IPS-NIHi11 (cell line): ENCODE measurements at regions not wholly inside any gene's neighbourhood (a gene's known extent, or its start where the extent isn't known, plus 50 kb on each side); places are given as distances from the start of the nearest gene placed in this dataset.
"Not testable (repeated sequence)": the region's sequence is repeated elsewhere in the genome, so short reads cannot be mapped to it uniquely, and the experiment has no call there.

Experiments
- DNase-seq: peaks from one replicate; pipeline ENCODE4 v3.0.0; 2012; ENCODE audit warnings: mixed read lengths, low spot score

DNA sequence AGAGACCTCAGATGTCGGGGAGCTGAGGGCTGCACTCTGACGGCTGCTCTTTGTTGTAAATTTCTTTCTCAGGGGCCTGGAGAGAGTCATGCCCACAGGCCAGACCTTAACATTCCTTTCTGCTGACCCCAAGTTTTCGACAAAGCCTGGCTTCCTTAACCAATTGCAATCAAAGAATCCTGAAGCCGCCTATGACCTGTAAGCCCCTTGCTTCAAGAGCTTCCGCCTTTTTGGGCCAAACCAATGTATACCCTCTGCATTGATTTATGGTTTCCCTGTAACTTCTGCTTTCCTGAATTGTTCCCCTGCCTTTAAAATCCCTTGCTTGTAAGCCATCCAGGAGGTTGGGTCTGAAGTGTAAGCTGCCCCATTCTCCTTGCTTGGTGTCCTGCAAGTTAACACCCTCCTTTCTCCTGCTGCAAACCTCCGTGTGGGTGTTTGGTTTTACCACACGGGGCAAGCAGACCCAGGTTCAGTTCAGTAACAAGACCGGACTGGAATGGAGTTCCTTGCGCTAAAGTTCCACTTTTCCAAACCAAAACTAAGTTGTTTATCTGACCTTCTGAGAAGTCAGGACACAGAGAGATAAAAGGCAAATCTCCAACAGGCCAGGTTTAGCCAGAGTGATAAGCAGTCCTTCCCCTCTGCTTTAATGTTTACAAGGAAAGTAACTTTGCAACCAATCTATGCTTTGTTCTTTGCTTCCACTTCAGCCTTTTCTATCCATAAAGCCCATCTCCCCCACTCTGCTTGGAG is 141.6 kb downstream of the KCNJ12 start:
- no peak for DNase-seq

DNA sequence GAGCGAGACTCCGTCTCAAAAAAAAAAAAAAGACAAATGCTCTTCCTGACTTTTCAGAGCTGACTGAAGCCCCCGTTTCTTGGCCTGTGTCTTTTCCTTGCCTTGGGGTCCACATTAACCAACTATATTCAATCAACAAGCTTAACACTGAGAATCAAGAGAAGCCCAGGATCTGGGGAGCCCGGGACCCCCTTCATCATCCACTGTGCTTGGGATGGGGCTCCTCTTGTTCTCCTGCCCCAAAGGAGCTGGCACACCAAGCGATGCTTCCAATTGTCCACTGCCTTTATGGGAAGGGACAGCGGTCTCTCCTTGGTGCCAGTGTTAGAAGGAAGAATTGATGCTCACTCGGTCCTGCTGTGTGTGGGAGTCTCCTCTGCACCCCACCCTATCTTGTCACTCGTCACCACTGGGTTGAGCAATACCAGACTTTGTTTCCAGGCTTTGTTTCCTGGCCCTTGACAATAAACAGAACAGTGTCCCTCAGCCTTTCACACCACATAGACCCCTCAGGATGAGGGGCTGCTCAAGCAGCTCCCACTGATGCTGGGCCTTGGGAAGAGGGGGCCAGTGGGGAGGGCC is 146.7 kb downstream of the KCNJ12 start:
- DNase-seq: no peak

DNA sequence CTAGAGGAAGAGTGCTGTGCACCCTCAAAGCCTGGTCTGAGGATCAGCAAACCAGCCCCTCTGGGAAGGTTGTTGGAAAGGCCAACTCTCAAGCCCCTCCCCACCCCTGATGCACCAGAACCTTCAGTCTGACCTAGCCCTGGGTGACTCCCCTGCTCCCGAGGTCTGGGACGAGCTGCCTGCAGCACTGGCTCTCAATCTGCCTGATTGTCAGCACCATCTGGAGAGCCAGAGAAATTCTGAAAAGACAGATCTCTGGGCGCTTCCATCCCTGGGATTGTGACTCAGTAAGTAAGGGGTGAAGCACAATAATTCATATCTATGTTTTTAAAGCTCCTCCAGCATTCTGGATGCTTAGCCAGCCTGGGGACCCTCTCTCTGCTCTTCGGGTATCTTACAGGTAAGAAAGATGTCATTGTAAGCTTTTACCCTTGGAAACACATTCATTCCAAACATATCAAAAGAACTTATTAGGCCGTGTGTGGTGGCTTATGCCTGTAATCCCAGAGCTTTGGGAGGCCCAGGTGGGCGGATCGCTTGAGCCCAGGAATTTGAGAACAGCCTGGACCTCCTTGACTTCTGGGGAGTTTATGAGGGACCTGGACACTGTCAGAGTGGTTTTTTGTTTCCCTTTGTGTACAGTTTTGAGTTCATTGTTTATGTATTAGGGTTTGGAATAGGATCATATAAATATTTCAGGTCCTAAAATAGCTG is 147.5 kb downstream of the KCNJ12 start:
- DNase-seq: no peak

DNA sequence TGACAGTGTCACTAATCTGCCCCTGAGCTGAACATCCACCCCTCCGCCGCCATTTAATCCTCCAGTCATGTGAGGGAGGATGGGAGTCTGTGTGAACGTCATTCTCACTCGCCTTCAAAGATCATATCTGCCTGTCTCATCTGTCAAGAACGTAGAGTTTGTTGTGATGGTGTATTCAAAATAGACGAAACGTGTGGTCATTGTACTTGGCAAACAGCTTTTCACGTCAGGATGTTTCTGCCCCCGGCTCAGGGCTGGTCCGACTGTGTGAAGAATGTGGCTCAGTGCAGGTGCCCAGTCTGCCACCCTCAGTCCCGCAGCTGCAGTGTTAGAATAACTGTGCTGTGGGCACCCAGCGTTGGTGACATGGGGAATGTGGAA is 148.0 kb downstream of the KCNJ12 start:
- no peak for DNase-seq

DNA sequence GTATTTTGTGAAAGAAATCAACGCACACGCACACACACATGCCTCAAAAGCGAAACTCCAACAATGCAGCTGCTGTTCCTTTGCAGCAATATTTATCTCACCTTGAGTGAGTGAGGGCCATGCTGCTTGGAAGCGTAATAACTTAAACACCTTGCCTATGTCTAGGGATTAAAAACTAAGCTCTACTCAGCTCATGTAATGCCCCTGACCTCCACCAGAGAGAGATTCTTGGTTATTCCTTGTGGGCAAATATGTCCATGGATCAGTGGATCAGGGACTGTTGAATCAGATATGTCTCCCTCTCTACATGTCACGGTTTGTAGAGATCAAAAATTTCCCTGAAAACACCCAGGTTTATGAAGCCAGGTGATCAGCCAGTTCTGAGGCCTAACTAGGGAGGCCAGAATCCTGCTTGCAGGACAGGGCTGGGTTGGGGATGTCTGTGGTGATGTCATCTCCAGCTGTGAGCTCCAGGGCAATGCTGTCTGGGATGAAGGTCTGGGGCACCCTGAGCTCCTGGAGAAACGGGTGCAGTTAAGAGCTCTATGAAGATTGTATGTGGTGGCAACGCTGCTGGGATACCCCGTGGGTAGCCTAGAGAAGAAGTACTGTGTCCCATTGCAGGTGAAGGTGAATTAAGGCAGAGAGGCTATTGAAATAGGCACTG is 149.4 kb downstream of the KCNJ12 start:
- DNase-seq: no peak

DNA sequence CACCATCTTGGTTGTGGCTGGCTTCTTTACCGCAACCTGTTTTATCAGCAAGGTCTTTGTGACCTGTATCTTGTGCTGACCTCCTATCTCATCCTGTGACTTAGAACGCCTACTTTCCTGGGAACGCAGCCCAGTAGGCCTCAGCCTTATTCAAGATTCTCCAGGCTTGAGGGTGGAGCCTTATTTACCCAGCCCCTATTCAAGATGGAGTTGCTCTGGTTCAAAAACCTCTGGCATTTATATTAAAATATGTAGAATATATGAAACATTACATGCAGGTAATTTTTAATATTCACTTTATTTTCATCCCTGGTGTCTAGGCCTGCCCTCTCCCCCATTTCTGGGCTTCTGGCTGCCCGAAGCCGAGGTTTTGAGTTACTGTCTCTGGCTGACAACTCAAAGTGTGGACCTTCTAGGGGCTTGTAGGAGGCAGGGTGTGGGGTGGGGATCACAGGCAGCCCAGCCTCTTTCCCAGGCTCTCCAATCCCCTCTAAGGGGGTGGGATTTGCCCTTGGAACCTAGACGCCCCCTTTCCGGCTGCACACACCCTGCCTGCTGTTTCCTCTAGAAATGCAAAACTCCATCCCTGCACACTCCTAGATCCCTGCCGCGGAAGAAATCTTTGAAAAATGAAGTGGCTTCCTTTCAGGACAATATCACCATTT is 152.0 kb downstream of the KCNJ12 start:
- no peak for DNase-seq

DNA sequence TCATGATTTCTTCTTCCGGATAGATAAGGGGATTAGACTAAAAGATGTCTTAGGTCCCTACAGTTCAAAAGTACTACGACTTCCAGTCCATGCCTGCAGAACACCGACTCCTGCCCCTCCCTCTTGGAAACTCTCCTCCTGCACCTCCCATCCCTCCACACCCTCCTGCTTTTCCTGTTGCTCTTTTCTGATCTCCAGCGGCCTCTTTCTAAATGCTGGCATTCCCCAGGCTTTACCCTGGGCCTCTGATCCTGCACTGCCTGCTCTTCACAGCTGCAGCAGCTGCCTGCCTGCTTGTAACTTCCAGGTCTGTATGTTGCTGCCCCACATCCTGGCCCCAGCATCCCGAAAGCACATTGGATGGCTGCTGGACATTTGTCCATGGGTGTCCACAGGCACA is 154.2 kb downstream of the KCNJ12 start:
- DNase-seq: peak; percentile 25

DNA sequence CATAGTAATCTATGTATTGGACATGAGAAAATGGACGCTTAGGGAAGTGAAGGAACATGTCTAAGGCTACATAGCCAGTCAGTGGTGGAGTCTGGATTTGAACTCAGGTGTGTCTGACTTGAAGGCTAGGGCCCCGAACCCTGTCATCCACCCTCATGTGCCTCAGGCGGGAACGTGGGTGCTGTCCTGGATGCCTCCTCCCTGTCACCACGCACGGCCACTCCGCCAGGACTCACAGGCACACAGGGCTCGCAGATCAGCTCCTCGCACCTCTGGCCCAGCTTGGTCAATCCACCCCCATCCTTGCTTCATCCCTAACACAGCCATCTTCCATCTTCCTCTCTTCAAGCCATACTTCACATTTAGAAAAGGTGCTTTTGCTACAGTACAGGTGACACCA is 154.7 kb downstream of the KCNJ12 start:
- DNase-seq: no peak

DNA sequence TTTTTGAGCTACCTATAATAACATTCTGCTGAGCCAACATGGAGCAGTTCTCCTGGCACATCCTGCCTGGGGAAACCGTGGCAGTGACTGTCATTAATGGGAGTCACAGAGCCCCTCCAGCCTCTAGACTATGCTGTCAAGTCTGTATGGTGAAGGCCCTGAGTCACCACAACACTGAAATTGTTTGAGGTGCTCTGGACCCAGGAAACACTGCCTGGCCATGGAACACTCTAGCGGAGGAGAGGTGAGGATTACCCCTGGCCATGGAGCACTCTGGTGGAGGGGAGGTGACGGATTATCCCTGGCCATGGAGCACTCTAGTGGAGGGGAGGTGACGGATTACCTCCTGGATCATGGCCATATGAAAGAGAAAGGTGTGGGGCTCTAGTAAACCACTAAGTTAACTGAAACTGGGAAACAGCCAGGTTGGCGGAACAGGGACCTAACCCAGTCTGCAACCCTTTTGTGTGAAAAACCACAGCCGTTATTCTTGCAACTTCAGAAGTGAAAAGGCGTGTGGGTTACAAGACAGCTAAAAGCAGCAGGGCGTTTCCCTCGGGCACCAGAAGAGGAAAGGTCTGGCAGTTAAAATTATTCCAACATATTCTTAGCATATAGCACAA is 156.7 kb downstream of the KCNJ12 start:
- no peak for DNase-seq

DNA sequence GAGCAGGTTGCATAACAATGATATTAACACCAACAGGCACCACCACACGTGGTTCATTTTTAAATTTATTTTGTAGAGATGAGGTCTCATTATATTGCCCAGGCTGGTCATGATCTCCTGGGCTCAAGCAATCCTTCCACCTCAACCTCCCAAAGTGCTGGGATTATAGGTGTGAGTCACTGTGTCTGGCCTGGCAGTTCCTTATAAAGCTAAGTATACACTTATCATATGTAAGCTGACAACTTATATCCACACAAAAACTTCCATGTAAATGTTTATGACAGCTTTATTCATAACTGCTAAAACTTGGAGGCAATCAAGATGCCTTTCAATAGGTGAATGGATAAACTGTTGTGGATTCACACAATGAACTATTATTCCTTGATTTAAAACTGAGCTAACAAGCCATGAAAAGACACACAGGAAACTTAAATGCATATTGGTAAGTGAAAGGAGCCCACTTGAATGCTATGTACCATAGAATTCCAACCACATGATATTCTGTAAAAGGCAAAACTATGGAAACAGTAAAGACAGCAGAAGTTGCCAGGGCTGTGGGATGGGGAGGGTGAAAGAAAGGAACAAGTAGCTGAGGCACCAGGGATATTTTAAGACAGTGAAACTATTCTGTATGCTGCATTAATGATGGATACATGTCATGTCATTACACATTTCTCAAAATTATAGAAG is 156.5 kb upstream of the KCNJ18 start:
- no peak for DNase-seq

DNA sequence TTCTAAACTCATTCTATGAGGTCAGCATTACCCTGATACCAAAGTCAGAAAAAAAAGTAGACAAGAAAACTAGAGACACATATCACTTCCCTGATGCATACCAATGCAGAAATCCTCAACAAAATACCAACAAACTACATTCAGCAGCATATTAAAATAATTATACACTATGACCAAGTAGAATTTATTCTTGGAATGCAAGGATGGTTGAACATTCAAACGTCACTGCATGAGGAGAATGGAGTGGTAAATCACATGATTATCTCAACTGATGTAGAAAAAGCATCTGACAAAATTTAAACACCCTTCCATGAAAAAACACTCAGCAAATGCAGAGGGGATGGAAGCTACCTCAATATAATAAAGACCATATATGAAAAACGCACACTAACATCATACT is 155.0 kb upstream of the KCNJ18 start:
- DNase-seq: no peak

DNA sequence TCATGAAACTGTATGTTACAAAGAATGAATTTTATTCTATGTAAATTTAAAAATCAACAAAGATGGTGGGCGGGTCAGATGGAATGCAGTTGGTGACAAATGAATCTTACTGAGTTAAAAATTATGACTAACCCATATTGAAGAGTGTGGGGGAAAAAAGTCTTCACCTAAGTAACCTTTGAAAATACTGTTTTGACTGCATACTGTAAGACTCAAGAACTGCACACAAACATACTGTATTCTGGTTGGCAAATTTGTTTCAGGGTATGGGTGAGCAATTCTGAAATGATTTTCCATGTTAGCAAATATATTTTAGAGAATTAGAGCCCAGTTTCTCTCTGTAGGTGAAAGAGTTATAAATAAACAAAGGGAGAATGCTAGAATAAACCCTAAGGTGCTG is 153.7 kb upstream of the KCNJ18 start:
- DNase-seq: no peak

DNA sequence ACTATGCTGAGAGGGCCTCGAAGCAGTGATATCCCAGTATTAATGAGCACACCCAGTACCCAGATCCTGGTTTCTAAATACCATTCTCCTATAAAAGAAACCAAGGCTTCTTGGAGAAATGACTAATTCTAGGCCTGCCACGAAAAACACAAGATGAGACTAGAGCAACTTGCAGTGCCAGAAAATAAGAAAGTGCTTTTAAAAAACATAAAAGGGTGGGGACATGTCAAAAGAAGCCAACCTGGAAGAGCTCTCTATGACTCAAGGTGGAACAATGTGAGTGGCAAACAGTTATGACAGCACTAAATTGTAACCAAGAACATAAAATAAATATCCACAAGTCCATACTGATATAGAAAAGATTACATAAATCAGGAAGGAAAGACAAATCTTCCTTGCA is 153.2 kb upstream of the KCNJ18 start:
- no peak for DNase-seq

DNA sequence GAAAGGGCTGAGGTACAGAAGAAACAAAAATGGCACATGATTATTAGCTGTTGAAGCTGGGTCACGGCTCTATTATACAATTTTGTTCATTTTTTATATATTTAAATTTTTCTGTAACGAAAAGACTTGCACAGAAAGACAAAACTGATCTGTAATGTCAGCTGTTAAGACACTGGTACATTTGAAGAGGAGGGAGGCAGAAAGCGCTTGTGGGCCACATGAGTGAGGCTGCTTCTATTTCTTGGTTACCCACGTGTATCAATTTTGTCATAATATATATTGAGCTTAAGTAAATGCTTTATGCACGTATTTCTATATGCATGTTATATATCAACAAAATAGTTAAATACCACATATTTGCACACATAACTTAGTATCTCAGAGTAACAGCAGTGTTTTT is 151.8 kb upstream of the KCNJ18 start:
- DNase-seq: no peak

DNA sequence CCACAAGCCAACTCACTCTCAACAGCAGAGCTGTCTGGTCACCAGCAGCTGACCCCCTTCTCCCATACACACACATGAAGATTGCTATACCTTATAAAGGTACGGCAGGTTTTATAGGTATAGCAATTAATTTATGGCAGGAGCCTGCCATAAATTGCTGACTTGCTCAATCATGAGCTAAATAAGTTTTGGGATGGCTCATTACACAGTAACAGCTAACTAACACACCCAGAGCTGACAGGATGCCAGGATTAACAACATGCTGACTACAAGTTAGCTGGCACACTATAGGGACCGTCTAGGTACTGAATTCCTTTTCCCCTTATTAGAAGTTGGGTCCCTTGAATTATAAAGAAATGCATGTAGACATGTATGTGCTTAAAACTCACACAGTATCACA is 150.3 kb upstream of the KCNJ18 start:
- no peak for DNase-seq

DNA sequence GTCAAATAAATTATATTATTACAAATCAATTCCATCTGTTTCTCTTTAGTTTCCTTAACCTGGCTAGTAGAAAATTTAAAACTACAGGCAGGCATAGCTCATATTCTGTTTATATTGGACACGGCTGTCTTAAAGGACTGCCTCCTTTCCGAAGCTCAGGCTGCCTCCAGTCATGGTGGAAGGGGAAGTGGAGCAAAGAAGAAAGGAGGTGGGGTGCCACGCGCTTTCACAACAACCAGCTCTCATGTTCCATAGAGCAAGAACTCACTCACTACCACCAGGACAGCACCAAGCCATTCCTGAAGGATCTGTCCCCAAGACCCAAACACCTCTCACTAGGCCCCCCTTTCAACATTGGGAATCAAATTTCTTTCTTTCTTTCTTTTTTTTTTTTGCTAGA is 149.3 kb upstream of the KCNJ18 start:
- no peak for DNase-seq

DNA sequence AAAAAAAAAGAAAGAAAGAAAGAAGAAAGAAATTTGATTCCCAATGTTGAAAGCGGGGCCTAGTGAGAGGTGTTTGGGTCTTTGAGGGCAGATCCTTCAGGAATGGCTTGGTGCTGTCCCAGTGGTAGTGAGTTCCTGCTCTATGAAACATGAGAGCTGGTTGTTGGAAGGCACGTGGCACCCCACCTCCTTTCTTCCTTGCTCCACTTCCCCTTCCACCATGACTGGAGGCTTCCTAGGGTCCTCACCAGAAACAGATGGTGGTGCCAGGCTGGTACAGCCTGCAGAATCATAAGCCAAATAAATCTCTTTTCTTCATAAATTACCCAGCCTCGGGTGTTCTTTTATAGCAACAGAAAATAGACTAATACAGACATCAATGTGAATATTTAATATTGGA is 147.3 kb upstream of the KCNJ18 start:
- no peak for DNase-seq

DNA sequence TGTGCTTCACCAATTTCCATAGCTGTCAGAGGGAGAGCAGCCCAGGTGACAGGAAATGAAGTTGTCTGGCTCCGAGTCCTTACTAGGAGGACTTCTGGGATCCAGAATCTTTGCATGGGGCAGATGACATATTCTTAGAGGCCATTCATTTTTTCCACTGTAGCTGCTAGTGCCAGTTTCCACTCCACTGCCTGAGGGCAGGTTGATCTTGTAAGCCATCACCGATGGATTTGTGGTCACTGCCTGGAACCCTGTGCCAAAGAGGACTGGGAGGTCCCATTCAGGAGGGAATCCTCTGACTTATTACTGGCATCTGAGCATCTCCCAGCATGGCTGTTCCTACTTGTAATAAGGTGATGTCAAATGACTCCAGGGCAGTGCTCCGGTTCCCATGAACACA is 144.1 kb upstream of the KCNJ18 start:
- DNase-seq: no peak

DNA sequence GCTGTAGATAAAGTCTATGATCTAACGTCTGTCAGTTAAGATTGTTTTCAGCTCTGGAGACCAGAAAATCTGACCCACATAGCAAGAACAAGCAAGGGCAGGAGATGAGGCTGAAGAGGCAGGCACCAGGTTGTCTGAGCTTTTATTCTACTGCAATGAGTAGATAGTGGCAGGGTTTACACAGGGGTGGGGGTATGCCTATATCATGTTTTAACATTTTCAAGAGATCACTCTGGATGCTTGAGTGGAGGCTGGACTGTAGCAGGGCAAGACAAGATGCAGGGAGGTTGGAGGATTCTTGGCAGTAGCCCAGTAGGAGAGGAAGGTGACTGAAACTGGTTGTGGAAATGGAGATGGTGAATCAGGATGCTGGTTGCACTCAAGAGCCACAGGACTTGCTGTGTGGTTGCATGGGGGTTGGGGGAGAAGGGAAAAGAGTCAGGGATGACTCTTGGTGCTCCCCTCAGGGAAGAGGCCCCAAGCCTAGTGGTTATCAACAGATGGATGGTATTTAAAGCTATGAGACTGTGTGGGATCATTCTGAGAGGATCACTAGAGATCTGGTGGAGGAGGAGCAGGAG is 143.1 kb upstream of the KCNJ18 start:
- no peak for DNase-seq

DNA sequence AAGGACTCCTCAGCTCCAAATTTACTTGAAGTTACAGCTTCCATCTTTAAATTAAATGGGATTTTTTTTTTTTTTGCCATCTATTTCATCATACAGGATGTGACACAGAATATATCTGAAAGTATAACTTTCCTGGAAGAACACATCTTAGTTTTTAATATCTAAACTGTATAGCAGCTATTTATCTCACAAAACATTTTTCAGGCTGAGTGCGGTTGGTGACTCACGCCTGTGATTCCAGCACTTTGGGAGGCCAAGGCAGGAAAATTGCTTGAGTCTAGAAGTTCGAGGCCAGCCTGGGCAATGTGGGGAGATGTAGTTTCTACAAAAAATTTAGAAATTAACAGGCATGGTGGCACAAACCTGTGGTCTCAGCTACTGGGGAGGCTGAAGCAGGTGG is 142.3 kb upstream of the KCNJ18 start:
- DNase-seq: not testable (repeated sequence)
